NCI-H526 (cell line): ENCODE measurements at regions not wholly inside any gene's neighbourhood (a gene's known extent, or its start where the extent isn't known, plus 50 kb on each side); places are given as distances from the start of the nearest gene placed in this dataset.
"Not testable (repeated sequence)": the region's sequence is repeated elsewhere in the genome, so short reads cannot be mapped to it uniquely, and the experiment has no call there.

Experiments used
- DNase-seq, 2 experiments: peaks; one replicate each; lab custom pipeline; 2025; lab: John Stamatoyannopoulos, UW

DNA sequence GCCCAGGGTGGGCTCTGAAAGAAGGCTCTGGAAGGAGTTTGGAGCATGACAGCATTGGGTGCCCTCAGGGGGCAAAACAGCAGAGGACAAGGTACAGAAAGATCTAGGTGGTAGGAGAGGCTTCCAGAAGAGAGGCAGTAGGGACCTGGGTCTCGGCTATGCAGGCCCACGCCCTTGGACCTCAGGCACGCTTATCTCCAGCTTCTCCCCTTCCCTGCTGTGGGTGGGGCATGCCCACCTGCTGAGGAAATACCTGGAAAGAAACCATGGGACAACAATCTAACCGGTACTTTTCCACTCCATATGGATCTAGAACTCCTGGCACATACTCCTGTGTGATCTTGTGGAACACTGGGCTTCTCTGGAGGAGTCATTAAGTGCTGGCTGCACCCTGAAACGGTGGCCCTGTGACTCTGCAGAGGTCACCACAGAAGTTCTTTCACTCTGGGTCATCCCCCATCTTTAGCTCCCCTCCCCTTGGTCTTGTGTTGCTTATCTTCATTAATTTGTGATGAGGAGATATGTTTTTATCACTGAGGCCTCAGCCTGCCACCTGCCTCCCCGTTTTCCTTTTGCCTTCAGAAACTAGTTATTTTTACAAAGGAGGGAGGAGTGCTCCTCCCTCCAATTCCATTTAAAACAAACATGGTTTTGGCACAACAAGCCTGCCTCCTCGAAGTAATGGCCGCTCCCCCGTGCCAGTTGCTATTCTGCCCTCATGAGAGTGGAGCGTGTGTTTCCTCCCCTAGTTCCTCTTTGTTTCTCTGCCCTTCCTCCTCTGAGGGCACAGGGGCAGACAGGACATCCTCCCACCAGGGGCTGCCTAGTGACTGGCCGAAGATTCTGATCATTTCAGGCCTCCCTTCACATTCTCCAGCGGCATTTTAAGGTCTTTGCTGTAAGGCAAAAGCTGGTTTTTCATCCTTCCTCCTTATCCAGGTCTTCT, 78.0 kb upstream of the ATP5PO start:
- DNase-seq, result no peak

DNA sequence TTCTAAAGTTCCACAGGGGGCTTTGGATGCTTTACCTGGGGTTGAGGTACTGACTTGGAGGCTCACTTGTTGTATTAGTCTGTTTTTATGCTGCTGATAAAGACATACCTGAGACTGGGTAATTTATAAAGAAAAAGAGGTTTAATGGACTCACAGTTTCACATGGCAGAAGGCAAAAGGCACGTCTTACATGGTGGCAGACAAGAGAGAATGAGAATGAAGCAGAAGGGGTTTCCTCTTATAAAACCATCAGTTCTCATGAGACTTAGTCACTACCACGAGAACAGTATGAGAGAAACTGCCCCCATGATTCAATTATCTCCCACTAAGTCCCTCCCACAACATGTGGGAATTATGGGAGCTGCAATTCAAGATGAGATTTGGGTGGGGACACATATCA, 76.8 kb upstream of the ATP5PO start:
- not testable (repeated sequence) for DNase-seq

DNA sequence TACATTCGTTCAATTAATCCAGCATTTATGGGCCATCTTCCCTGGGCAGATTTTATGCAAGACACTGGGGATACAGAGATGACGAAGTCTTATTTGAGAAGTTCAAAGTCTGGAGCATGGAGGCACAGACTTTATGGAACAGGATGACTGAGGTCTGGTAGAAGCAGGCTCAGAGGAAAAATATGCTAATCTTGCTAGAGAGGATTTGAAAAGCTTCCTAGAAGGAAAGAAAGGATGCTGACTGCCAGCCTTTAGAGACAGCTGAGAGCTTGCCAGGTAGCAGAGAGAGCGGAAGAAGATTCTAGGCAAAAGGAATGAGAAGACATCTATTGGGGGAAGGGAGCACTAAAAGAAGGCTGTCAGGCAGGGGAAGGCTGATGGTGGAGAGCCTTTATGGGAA, 75.5 kb upstream of the ATP5PO start:
- DNase-seq, result no peak

DNA sequence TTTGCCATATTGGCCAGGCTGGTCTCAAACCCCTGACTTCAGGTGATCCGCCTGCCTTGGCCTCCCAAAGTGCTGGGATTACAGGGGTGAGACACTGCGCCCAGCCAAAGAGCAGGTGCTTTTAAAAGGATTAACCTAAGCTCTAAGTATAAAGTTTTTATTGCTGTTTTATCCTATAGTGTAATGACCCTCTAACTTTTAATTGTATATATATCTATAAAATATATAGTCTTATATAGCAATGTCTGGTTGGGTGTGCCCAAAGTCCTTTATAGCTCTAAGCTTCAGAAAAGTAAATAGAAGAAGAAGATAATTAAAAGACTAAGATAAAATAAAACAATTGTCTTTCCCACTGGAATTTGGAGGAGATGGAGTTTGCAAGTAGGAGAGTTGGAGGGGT, 73.8 kb upstream of the ATP5PO start:
- DNase-seq, result no peak

DNA sequence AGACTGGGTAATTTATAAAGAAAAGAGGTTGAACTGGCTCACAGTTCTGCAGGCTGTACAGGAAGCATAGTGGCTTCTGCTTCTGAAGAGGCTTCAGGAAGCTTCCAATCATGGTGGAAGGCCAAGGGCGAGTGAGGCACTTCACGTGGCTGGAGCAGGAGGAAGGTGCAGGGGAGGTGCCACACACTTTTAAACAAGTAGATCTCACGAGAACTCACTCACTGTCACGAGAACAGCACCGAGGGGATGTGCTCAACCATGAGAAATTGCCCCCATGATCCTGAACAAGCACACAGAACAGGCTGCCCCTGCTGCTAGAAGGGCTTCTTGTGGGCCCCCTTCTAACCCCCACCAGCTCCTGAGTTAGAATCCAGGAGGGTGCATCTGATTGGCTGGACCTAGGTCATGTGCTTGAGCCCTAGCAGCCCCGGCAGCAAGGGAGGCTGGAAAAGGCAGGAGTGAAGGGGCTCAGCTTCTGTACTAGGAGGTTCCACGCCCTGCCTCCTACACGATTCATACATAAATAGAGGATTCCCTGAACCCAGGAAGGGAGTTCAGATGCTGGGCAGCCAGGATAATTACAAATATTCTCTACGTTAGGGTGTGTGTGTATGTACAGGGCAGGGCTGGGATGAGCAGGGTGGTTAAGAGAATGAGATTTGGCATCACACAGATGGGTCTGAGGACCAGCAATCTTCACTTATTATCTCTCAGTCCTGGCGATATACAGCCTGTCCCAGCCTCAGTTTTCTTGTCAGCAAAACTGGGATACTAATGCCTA, 72.8 kb upstream of the ATP5PO start:
- no peak for DNase-seq

DNA sequence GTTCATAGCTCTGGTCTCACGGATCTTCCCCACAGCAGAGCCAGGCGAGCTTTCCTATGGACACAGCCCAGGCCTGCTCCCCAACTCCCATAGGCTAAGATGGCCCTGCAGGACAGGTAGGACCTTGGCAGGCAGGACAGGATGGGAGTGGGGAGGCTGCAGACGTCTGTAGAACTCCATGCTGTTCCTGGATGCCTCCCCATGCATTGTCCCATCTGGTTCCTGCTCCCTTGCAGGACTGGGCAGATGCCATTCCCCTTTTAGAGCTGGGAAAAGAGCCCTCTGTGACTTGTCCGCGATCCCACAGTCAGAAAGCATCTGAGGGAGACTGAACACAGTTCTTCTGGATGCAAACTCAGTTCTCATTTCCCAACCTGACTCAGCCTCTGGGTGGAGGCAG, 71.9 kb upstream of the ATP5PO start:
- DNase-seq, result no peak

DNA sequence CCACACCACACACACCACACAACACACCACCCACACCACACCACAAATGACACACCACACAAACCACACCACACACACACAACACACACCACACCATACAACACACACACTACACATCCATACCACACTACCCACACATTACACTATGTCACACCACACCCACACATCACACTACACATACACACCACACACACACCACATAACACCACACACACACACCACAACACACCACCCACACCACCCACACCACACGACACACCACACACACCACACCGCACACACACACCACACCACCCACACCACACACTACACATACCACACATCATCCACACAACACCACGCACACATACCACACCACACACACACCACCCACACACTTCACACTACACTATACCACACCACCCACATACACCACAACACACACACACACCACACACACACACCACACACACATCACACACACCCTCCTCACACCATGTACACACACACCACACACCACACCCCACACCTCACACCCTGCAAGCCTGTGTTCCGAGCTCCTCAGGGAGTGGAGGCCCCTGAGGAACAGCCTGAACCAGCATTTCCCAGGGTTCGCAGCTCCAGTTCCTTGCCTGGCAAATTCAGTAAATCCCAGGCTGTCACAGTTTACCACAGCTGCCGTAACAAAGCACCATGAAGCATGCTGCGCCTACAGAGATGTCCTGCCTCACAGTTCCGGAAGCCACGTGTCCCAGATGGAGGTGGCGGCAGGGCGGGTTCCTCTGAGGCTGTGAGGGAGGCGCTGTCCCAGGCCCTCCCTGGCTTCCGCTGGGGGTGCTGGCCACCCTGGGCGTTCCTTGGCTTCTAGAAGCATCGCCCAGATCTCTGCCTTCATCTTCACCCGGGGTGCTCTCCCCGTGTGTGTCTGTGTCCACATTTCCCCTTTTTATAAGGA, 69.8 kb upstream of the ATP5PO start:
- no peak for DNase-seq

DNA sequence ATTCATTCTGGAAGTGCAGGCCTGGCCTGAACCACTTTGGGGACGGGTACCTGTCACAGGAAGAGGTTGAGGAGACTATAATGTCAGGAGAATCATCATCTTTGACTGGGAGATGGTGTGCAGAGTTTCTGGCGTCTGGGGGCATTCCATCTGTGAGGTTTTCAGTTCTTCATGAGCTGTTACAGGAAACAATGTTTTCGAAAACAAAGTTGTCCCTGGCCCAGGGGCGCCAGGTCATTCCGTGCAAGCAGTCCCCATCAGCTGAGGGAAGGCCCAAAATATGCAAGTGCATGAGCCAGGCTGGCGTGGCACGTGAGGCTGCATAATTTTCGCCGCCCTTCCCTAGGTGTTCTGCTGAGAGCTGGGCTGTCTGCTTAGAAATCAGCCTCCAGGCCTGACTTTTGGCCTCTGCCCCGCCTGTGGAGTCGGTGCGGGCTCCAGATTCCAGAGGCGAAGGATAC, 68.4 kb upstream of the ATP5PO start:
- DNase-seq, result no peak

DNA sequence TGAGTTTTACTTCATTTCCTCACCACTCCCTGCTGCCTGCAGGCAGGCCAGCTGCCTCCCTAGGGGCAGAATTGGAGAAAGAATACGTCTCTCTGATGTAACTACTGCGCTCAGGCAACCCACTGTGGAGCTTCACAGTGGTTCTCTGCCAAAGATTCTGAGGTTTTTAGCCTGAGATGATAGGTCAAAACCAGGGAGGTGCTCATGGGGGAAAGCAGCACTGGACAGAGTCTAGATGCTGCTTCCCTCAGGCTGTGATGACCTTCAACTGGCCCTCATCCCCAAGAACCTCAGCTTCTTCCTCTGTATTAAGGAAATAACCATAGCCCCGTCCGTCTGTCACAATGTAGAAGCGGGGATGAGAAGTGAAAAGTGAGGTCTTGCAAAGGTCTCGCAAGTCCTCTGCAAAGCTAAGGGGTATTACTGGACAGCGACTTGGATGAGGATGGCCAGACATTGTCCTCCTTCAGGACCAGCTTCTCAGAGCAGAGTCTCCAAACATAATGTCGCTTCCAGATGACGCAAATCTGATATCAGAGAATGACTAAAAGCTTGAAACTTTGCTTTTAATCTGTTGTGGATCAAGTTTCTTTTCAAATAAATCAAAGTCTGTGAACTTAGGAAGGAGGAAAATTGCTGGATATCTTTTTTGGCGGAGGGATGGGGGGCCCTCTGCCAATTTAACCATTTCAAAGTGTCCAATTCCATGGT, 65.9 kb upstream of the ATP5PO start:
- DNase-seq, result no peak

DNA sequence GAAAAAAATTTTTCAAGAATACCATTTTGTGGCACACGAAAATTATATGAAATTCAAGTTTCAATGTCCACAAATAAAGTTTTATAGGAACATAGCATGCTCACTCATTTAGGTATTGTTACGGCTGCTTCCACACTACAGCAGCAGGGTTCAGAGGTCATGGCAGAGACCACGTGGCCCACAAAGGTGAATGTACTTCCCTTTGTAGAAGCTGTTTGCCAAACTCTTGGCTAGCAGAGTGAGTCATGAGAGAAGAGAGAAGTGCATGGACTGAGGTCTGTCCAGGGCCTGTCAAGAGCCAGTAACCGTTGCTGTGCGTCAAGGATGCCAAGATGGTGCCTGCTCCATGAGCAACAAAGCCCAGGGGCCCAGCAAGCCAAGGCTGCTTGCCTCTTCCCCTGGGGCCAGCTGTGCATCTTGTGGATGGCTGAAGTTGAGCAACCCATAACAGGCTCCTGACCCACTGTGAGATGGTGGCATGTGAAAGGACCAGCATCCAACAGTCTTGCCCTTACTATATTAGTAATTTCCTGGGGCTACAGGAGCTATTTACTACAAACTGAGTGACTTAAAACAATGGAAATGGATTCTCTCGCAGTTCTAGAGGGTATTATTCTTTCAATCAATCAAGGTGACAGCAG, 64.8 kb upstream of the ATP5PO start:
- DNase-seq, result no peak

DNA sequence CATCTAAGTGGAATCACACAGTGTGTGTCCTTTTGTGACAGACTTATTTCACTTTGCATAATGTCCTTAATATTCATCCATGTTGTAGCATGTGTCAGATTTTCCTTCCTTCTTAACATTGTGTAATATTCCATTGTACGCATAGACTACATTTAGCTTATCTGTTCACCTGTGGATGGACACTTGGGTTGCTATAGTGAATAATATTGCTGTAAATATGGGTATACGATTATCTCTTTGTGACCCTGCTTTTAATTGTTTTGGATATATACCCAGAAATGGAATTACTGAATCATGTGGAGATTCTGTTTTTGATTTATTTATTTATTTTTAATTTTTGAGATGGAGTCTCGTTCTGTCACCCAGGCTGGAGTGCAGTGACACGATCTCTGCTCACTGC, 63.0 kb upstream of the ATP5PO start:
- no peak for DNase-seq

DNA sequence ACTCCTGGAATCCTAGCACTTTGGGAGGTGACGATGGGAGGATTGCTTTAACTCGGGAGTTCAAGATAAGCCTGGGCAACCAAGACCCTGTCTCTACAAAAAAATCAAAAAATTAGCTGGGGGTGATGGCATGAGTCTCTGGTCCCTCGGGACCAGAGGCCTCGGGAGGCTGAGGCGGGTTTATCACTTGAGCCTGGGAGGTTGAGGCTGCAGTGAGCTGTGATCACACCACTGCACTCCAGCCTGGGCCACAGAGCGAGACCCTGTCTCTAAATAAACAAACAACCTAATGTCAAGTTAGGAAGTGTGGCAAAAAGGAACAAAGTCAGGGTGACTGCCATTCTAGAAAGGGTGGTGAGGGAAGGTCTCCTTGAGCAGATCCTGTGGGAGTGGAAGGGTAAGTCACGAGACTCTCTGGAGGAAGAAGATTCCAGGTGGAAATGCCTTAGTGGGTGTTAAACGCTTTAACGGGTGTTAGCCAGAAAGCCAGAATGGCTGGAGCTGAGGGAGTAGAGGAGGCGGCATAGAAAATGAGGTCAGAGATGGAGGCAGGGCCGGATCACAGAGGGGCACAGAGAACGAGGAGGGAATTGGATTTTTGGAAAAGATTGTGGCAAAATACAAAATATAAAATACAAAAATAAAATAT, 62.2 kb upstream of the ATP5PO start:
- DNase-seq, result no peak

DNA sequence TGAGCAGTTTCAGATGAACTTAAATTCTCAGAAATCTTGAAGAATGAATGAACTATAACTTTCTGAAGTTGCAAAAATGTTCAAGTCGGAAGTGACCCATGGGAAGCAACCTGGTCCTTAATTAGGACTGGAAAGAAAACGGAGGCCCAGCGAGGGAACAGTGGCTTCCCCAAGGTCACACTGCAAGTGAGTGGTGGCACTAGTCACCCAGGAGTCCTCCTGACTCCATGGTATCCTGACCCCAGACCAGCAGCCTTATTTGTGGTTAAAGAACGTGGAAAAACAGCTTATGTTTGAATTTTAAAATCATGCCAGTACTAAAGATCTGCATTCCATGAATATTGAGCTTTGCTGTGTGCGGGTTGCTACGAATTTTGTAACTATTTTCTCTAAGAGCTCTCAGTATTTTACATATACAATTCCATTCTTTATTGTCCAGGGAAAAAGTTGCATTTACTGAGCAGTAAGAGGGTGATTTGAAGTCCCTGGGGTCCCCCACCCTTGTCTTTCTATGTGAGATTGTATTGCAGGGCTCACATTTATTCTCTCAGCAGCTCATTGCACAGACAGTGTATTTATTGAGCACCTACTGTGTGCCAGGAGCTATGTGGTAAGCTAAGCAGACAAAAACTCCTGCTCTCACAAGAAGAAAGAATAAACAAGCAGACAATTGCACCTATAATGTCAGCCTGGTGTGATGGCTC, 61.6 kb upstream of the ATP5PO start:
- no peak for DNase-seq

DNA sequence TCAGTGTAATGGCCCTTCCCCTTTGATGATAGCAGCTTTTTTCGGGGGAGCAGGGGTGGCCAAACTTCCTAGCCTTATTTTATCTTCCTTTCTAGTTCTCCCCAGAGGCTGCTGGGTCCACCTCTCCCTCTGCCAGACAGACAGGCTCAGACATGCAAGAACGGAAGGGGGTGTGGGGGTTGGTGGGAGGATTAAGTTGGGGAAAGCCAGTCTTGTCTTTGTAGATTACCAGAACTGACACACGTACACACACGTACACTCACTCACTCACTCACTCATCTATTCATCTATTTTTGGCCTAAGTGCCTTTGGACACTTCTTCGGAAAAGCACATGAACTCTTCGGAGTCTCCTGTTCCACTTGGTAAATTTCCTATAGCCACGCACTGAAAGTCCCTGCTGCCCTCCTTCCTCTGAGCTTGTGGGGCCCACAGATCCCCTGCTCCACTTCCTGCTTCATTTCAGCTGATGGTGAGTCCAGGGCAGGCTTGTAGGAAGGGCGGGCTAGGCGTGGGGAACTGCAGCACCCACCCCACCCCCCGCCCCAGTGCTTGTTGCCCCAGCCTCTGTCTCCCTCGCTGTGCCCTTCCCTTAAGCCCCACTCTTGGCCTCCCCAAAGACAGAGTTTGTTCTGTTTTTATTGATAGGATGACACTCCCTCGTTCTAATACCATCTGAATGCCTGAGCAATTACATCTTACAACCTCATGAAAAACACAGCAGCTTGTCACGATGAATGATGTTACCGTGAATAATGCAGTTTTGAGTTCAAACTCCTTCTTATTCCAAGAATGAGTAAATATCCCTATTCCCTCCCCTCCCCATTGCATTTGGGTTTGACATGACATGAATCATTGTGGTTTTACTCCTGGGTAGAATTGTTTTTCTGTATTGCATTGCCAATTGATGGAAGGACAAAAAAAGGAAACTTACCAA, 60.7 kb upstream of the ATP5PO start:
- peak in 1 of 2 experiments; percentile 29 for DNase-seq

DNA sequence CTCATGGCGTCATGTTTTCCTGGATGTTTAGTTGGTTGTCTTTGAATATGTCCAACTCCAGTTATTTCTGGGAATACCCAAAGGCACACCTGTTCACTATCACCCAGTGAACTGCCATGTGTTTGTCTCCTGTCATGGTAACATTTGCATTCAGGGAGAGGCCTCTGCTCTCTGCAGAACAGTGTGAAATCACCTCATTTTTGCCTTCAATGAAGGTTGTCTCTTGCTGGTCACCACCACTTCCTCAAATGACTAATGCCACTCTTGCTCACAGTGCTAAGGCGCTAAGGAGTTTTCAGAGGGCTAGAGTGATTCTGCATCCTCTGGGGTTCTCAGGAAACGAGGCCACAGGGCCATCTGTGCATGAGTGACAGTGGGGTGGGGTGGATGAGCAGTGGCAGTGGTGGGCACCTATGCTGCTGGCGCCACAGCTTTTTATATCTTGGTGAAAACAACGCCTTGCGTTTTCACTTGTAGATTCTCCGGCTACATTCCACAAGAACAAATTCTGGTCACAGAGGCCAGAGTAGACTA, 60.0 kb upstream of the ATP5PO start:
- DNase-seq, result peak in 1 of 2 experiments; percentile 19

DNA sequence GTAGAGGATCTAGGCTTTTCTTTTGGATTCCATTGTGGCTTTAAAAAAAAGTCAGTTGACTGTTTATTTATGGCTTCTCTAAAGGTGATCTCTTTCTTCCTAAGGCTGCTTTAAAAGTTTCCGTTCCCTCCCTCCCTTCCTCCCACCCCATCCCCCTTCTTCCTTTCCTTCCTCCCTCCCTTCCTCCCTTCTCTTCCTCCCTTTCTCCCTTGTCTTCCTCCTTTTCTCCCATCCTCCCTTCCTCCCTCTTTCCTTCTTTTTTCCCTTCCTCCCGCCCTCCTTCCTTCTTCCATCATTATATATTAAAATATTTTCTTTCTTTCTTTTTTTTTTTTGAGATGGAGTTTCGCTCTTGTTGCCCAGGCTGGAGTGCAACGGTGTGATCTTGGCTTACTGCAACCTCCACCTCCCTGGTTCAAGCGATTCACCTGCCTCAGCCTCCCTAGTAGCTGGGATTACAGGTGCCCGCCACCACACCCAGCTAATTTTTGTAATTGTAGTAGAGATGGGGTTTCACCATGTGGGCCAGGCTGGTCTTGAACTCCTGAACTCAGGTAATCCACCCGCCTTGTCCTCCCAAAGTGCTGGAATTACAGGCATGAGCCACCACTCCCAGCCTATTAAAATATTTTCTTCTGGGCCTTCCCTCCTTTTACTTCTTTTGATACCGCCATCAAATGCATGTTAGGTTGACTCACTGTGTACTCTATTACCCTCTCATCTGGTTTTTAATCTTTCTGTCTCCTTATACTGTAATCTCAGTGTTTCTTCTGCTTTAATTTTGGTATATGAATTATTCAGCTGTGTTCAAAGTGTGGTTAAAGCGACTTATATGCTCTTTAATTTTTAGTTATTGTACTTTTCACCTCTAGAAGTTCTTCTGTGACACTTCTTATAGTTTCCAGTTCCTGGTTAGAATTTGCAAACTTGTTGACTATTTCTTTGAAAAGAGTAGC, 59.2 kb upstream of the ATP5PO start:
- DNase-seq, result no peak

DNA sequence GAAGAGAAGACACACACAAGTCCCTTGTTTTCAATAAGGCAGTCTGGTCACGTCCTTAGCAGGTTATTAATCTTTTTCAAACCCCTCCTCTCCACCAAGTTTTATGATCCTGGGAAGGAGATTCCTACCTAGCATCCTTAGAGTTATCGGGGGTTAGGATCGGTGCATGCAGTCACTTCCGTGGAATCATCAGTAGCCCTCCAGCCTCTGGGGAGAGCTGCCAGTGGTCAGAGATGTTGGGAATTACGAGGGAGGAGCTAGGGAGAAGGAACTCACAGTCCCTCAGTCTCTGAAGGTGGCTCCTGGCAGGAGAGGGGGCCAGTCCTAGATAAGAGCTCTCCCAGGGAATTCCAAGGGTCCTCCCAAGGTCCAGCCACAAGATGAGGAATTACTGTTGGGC, 57.7 kb upstream of the ATP5PO start:
- no peak for DNase-seq
